Liver (tissue), 8 donors: ENCODE measurements at regions not wholly inside any gene's neighbourhood (a gene's known extent, or its start where the extent isn't known, plus 50 kb on each side); places are given as distances from the start of the nearest gene placed in this dataset.

ENCODE experiments used
- DNase-seq: peaks from one replicate; pipeline ENCODE4 v3.0.0-alpha.2; 2017; ENCODE audit warnings: low spot score
- H3K27ac ChIP-seq, 2 donors: one replicate each; pipeline ENCODE4 v1.7.0; 2013; ENCODE audit warnings: inconsistent platforms in 2 of 2, low read length in 2 of 2, control low read depth in 1 of 2, low read depth in 1 of 2, mild to moderate bottlenecking in 1 of 2
- H3K27me3 ChIP-seq, 4 donors: one replicate each; pipeline versions ENCODE4 v1.6.1 to v1.7.0; 2013; ENCODE audit warnings: low read length in 3 of 4, inconsistent platforms in 1 of 4, mild to moderate bottlenecking in 1 of 4, moderate library complexity in 1 of 4; ENCODE audit not compliant: control insufficient read depth in 4 of 4, insufficient read depth in 4 of 4
- H3K36me3 ChIP-seq, 4 donors: one replicate each; pipeline versions ENCODE4 v1.6.1 to v1.7.0; 2013; ENCODE audit warnings: low read length in 3 of 4, mild to moderate bottlenecking in 3 of 4, low read depth in 1 of 4, moderate library complexity in 1 of 4; ENCODE audit not compliant: control insufficient read depth in 4 of 4, insufficient read depth in 3 of 4
- H3K4me1 ChIP-seq, 4 donors: one replicate each; pipeline versions ENCODE4 v1.6.1 to v1.7.0; 2013; ENCODE audit warnings: low read length in 3 of 4, mild to moderate bottlenecking in 3 of 4, moderate library complexity in 1 of 4; ENCODE audit not compliant: control insufficient read depth in 4 of 4, insufficient read depth in 4 of 4
- H3K4me3 ChIP-seq, 3 donors: one replicate each; pipeline versions ENCODE4 v1.6.1 to v1.7.0; 2013; ENCODE audit warnings: low read length in 3 of 3, control low read depth in 1 of 3, low read depth in 1 of 3, mild to moderate bottlenecking in 1 of 3
- H3K9ac ChIP-seq, 2 donors: one replicate each; pipeline ENCODE4 v1.7.0; 2013; ENCODE audit warnings: low read length in 2 of 2, mild to moderate bottlenecking in 2 of 2, moderate library complexity in 2 of 2, control low read depth in 1 of 2, low read depth in 1 of 2
- H3K9me3 ChIP-seq, 4 donors: one replicate each; pipeline versions ENCODE4 v1.6.1 to v1.7.0; 2013; ENCODE audit warnings: low read length in 3 of 4; ENCODE audit not compliant: control insufficient read depth in 4 of 4
- ATF3 ChIP-seq: IDR thresholded peaks from 2 replicates; pipeline ENCODE4 v1.6.1; 2016; ENCODE audit warnings: antibody characterized with exemption
- CTCF ChIP-seq: fragments of 150-350 bp; IDR thresholded peaks from 2 replicates; pipeline ENCODE4 v1.5.1; 2017; ENCODE audit warnings: improper control_type of control experiment, low read depth, low read length; ENCODE audit not compliant: missing input control
- EGR1 ChIP-seq, 2 donors: IDR thresholded peaks; 2 replicates each; pipeline ENCODE4 v1.6.1; 2016 to 2018; ENCODE audit warnings: antibody characterized with exemption in 2 of 2, low read depth in 2 of 2
- FOXA1 ChIP-seq: IDR thresholded peaks from 2 replicates; pipeline ENCODE4 v1.6.1; 2016; ENCODE audit warnings: antibody characterized with exemption
- FOXA2 ChIP-seq: IDR thresholded peaks from 2 replicates; pipeline ENCODE4 v1.6.1; 2016; ENCODE audit warnings: antibody characterized with exemption
- GABPA ChIP-seq, 2 donors: IDR thresholded peaks in 1 of 2; conservative IDR thresholded peaks in 1 of 2; 2 replicates each; pipeline ENCODE4 v1.6.1; 2016; ENCODE audit warnings: antibody characterized with exemption in 2 of 2, mild to moderate bottlenecking in 1 of 2, moderate library complexity in 1 of 2
- HNF4A ChIP-seq, 2 donors: conservative IDR thresholded peaks; 2 replicates each; pipeline ENCODE4 v1.6.1; 2016; ENCODE audit warnings: antibody characterized with exemption in 2 of 2, mild to moderate bottlenecking in 2 of 2
- HNF4G ChIP-seq: IDR thresholded peaks from 2 replicates; pipeline ENCODE4 v1.6.1; 2016; ENCODE audit warnings: antibody characterized with exemption
- JUND ChIP-seq, 2 donors: IDR thresholded peaks; 2 replicates each; pipeline ENCODE4 v1.6.1; 2016; ENCODE audit warnings: antibody characterized with exemption in 2 of 2
- MAX ChIP-seq: IDR thresholded peaks from 2 replicates; pipeline ENCODE4 v1.6.1; 2016; ENCODE audit warnings: antibody characterized with exemption
- NR2F2 ChIP-seq: IDR thresholded peaks from 2 replicates; pipeline ENCODE4 v1.6.1; 2016; ENCODE audit warnings: antibody characterized with exemption
- RAD21 ChIP-seq, 2 donors: IDR thresholded peaks; 2 replicates each; pipeline ENCODE4 v1.6.1; 2016; ENCODE audit warnings: antibody characterized with exemption in 2 of 2, mild to moderate bottlenecking in 2 of 2
- REST ChIP-seq: IDR thresholded peaks from 2 replicates; pipeline ENCODE4 v1.6.1; 2016; ENCODE audit warnings: antibody characterized with exemption, mild to moderate bottlenecking
- RXRA ChIP-seq, 2 donors: IDR thresholded peaks; 2 replicates each; pipeline ENCODE4 v1.6.1; 2017 to 2018; ENCODE audit warnings: antibody characterized with exemption in 2 of 2, mild to moderate bottlenecking in 1 of 2
- SP1 ChIP-seq: IDR thresholded peaks from 2 replicates; pipeline ENCODE4 v1.6.1; 2018; ENCODE audit warnings: antibody characterized with exemption, mild to moderate bottlenecking
- TAF1 ChIP-seq: conservative IDR thresholded peaks from 2 replicates; pipeline ENCODE4 v1.6.1; 2016; ENCODE audit warnings: antibody characterized with exemption, mild to moderate bottlenecking
- YY1 ChIP-seq: IDR thresholded peaks from 2 replicates; pipeline ENCODE4 v1.6.1; 2016; ENCODE audit warnings: antibody characterized with exemption, mild to moderate bottlenecking
- ZBTB33 ChIP-seq: IDR thresholded peaks from 2 replicates; pipeline ENCODE4 v1.6.1; 2016; ENCODE audit warnings: antibody characterized with exemption
- WGBS: extraction: QIAGEN DNeasy Blood & Tissue Kit; methylation state at CpG from one replicate; pipeline ENCODE4 v1.1.7; 2013; 5-methylcytosine and 5-hydroxymethylcytosine counted together
- donor health status: healthy.
- donor health status: healthy.
- donor health status: healthy.
- donor health status: healthy.
- donor health status: healthy.

- TF ChIP-seq REST (no peak), EGR1 (IDR thresholded peaks at IDR 0.05; ENCODE audit: low read depth in 2 of 2) (no peak), MAX (no peak), TAF1 (no peak), GABPA (IDR thresholded peaks at IDR 0.05 in 1 of 2, conservative IDR thresholded peaks at IDR 0.05 in 1 of 2) (no peak), SP1 (no peak), ATF3 (no peak), YY1 (no peak)
Measured at GRCh38 chr4:170400361-170400760, 310.6 kb upstream of the AADAT start (continued).

GRCh38 chr4:170399581-170400293, 310.0 kb upstream of the AADAT start:
- no peak overlapping the region for H3K9ac ChIP-seq
- 77% methylated on average over 3 of the region's 3 CpGs for WGBS
- no peaks in the 10 kb centered on the region for H3K27me3 ChIP-seq
- H3K9me3 ChIP-seq: no peaks in the 10 kb centered on the region
- no peak overlapping the region for H3K4me3 ChIP-seq
- TF ChIP-seq ZBTB33 (no peak), FOXA2 (no peak), YY1 (no peak), RAD21 (IDR thresholded peaks at IDR 0.05) (no peak), GABPA (IDR thresholded peaks at IDR 0.05 in 1 of 2, conservative IDR thresholded peaks at IDR 0.05 in 1 of 2) (no peak), HNF4A (conservative IDR thresholded peaks at IDR 0.05) (no peak), JUND (IDR thresholded peaks at IDR 0.05) (no peak)
- no peaks in the 10 kb centered on the region for H3K36me3 ChIP-seq
- no peak overlapping the region for H3K27ac ChIP-seq
- H3K4me1 ChIP-seq: no peaks in the 10 kb centered on the region
- DNase-seq: no peak

GRCh38 chr4:170398218-170398617, 308.5 kb upstream of the AADAT start:
- H3K4me1 ChIP-seq: no peaks in the 10 kb centered on the region
- H3K27me3 ChIP-seq: no peaks in the 10 kb centered on the region
- H3K9me3 ChIP-seq: no peaks in the 10 kb centered on the region
- no peak overlapping the region for H3K9ac ChIP-seq
- H3K36me3 ChIP-seq: no peaks in the 10 kb centered on the region
- no peak overlapping the region for H3K27ac ChIP-seq
- DNase-seq: no peak
- no peak overlapping the region for H3K4me3 ChIP-seq
- TF ChIP-seq RXRA (IDR thresholded peaks at IDR 0.05) (no peak), HNF4G (no peak), FOXA2 (no peak), MAX (no peak), REST (no peak), TAF1 (no peak), RAD21 (IDR thresholded peaks at IDR 0.05) (no peak), ATF3 (no peak), FOXA1 (no peak), NR2F2 (no peak), CTCF (no peak), SP1 (no peak)
